H9 (cell line): ENCODE measurements at regions not wholly inside any gene's neighbourhood (a gene's known extent, or its start where the extent isn't known, plus 50 kb on each side); places are given as distances from the start of the nearest gene placed in this dataset.

Source experiments
- DNase-seq: peaks from one replicate; pipeline ENCODE4 v3.0.0-alpha.2; 2017
- H2AFZ ChIP-seq: one replicate; pipeline ENCODE4 v1.6.1; 2013; ENCODE audit warnings: mild to moderate bottlenecking, low read length, control low read depth, moderate library complexity
- H2AK5ac ChIP-seq: 2 replicates; pipeline ENCODE4 v1.6.1; 2013; ENCODE audit warnings: low read length, control low read depth, mixed read lengths; ENCODE audit not compliant: insufficient read length
- H2BK120ac ChIP-seq: one replicate; pipeline ENCODE4 v1.6.1; 2013; ENCODE audit warnings: low read depth, mild to moderate bottlenecking, low read length, control low read depth, inconsistent platforms; ENCODE audit not compliant: poor library complexity, severe bottlenecking
- H2BK12ac ChIP-seq: 2 replicates; pipeline ENCODE4 v1.6.1; 2013; ENCODE audit warnings: low read length, control low read depth, mixed read lengths, low read depth; ENCODE audit not compliant: insufficient read length
- H2BK15ac ChIP-seq: 2 replicates; pipeline ENCODE4 v1.6.1; 2013; ENCODE audit warnings: low read depth, low read length, control low read depth
- H2BK20ac ChIP-seq: one replicate; pipeline ENCODE4 v1.6.1; 2013; ENCODE audit warnings: low read depth, mild to moderate bottlenecking, low read length, control low read depth, inconsistent platforms; ENCODE audit not compliant: poor library complexity, severe bottlenecking
- H2BK5ac ChIP-seq: 2 replicates; pipeline ENCODE4 v1.6.1; 2013; ENCODE audit warnings: low read length, control low read depth, mixed read lengths; ENCODE audit not compliant: insufficient read length
- H3K14ac ChIP-seq: 2 replicates; pipeline ENCODE4 v1.6.1; 2013; ENCODE audit warnings: low read length, control low read depth; ENCODE audit not compliant: insufficient read depth
- H3K18ac ChIP-seq: 2 replicates; pipeline ENCODE4 v1.6.1; 2013; ENCODE audit warnings: low read depth, mild to moderate bottlenecking, mixed read lengths, low read length, control low read depth; ENCODE audit not compliant: insufficient read length
- H3K23ac ChIP-seq: 2 replicates; pipeline ENCODE4 v1.6.1; 2013; ENCODE audit warnings: low read length, control low read depth, mixed read lengths, low read depth; ENCODE audit not compliant: insufficient read length
- H3K23me2 ChIP-seq: 2 replicates; pipeline ENCODE4 v1.6.1; 2013; ENCODE audit warnings: low read depth, mild to moderate bottlenecking, mixed read lengths, low read length, control low read depth; ENCODE audit not compliant: insufficient read length, poor library complexity, severe bottlenecking
- H3K27ac ChIP-seq: 2 replicates; pipeline ENCODE4 v1.5.1; 2013; ENCODE audit warnings: low read length, control low read depth, mixed read lengths, low read depth; ENCODE audit not compliant: insufficient read length
- H3K27me3 ChIP-seq: 2 replicates; pipeline ENCODE4 v1.6.1; 2013; ENCODE audit warnings: low read length, control low read depth, inconsistent platforms; ENCODE audit not compliant: insufficient read depth
- H3K4ac ChIP-seq: 2 replicates; pipeline ENCODE4 v1.6.1; 2013; ENCODE audit warnings: low read depth, mild to moderate bottlenecking, control low read depth, inconsistent platforms, low read length, moderate library complexity
- H3K4me1 ChIP-seq: 2 replicates; pipeline ENCODE4 v1.6.1; 2013; ENCODE audit warnings: low read length, control low read depth, inconsistent platforms; ENCODE audit not compliant: insufficient read depth
- H3K4me2 ChIP-seq: 2 replicates; pipeline ENCODE4 v1.6.1; 2013; ENCODE audit warnings: low read length, control low read depth, mixed read lengths; ENCODE audit not compliant: insufficient read length, insufficient read depth
- H3K56ac ChIP-seq: 2 replicates; pipeline ENCODE4 v1.6.1; 2013; ENCODE audit warnings: low read depth, mild to moderate bottlenecking, mixed read lengths, low read length, control low read depth; ENCODE audit not compliant: insufficient read length
- H3K79me1 ChIP-seq: 2 replicates; pipeline ENCODE4 v1.6.1; 2013; ENCODE audit warnings: low read depth, mild to moderate bottlenecking, moderate library complexity, low read length, control low read depth, inconsistent platforms; ENCODE audit not compliant: insufficient read depth, poor library complexity, severe bottlenecking
- H3K79me2 ChIP-seq: 2 replicates; pipeline ENCODE4 v1.6.1; 2013; ENCODE audit warnings: low read length, control low read depth, inconsistent platforms; ENCODE audit not compliant: insufficient read depth
- H3K9ac ChIP-seq: 2 replicates; pipeline ENCODE4 v1.6.1; 2013; ENCODE audit warnings: low read length, control low read depth, mixed read lengths; ENCODE audit not compliant: insufficient read length; ENCODE audit errors: extremely low read depth
- H3K9me3 ChIP-seq: one replicate; pipeline ENCODE4 v1.6.1; 2013; ENCODE audit warnings: low read depth, low read length, inconsistent platforms; ENCODE audit not compliant: control insufficient read depth
- H3T11ph ChIP-seq: one replicate; pipeline ENCODE4 v1.6.1; 2013; ENCODE audit warnings: mild to moderate bottlenecking, low read length, control low read depth, inconsistent platforms
- H4K20me1 ChIP-seq: one replicate; pipeline ENCODE4 v1.6.1; 2013; ENCODE audit not compliant: control insufficient read depth, insufficient read length, insufficient read depth
- H4K5ac ChIP-seq: 2 replicates; pipeline ENCODE4 v1.6.1; 2013; ENCODE audit warnings: low read depth, mild to moderate bottlenecking, mixed read lengths, low read length, control low read depth; ENCODE audit not compliant: insufficient read length
- H4K8ac ChIP-seq: replicated peaks from 2 replicates; pipeline ENCODE4 v1.6.1; 2013; ENCODE audit warnings: low read length, control low read depth, mixed read lengths, low read depth; ENCODE audit not compliant: insufficient read length
- H4K91ac ChIP-seq: 2 replicates; pipeline ENCODE4 v1.6.1; 2013; ENCODE audit warnings: low read depth, mild to moderate bottlenecking, moderate library complexity, mixed read lengths, low read length, control low read depth; ENCODE audit not compliant: insufficient read length
- H3K27ac Mint-ChIP-seq, 3 experiments: 2 replicates in 2 of 3; 3 replicates in 1 of 3; pipeline ENCODE4 v1.8.0; 2020 to 2021; ENCODE audit warnings: mixed read lengths in 3 of 3, mild to moderate bottlenecking in 1 of 3, moderate library complexity in 1 of 3
- H3K27me3 Mint-ChIP-seq: 2 replicates; pipeline ENCODE4 v1.8.0; 2021; ENCODE audit warnings: low read depth, mild to moderate bottlenecking, moderate library complexity, mixed read lengths
- H3K36me3 Mint-ChIP-seq, 3 experiments: 2 replicates in 2 of 3; 3 replicates in 1 of 3; pipeline ENCODE4 v1.8.0; 2020 to 2021; ENCODE audit warnings: low read depth in 3 of 3, mixed read lengths in 3 of 3; ENCODE audit not compliant: insufficient read depth in 1 of 3
- H3K4me1 Mint-ChIP-seq, 2 experiments: 2 replicates each; pipeline ENCODE4 v1.8.0; 2020; ENCODE audit warnings: mixed read lengths in 2 of 2
- H3K4me3 Mint-ChIP-seq, 2 experiments: 2 replicates in 1 of 2; 3 replicates in 1 of 2; pipeline ENCODE4 v1.8.0; 2020 to 2021; ENCODE audit warnings: mild to moderate bottlenecking in 2 of 2, mixed read lengths in 2 of 2, moderate library complexity in 1 of 2
- H3K9me3 Mint-ChIP-seq, 2 experiments: 2 replicates in 1 of 2; 3 replicates in 1 of 2; pipeline ENCODE4 v1.8.0; 2020; ENCODE audit warnings: mild to moderate bottlenecking in 2 of 2, mixed read lengths in 2 of 2, moderate library complexity in 1 of 2
- CTCF ChIP-seq: fragments of 200-600 bp; sonication (generic); conservative IDR thresholded peaks from 3 replicates; pipeline ENCODE4 v1.8.0; 2021; ENCODE audit warnings: antibody characterized with exemption, mild to moderate bottlenecking
- WGBS: extraction: QIAGEN DNeasy Blood & Tissue Kit; methylation state at CpG from one replicate; pipeline ENCODE4 v1.1.7; 2013; ENCODE audit warnings: missing lambda C conversion rate, low lambda C conversion rate, mixed read lengths; ENCODE audit not compliant: insufficient read length; ENCODE audit errors: extremely low coverage; 5-methylcytosine and 5-hydroxymethylcytosine counted together

GRCh38 chr1:111062624-111063023 is 77.3 kb downstream of the DRAM2 start:
- H3K27ac ChIP-seq, result no peak overlapping the region
- no peak overlapping the region for H3K56ac ChIP-seq

More at GRCh38 chr1:111062624-111063023, 77.3 kb downstream of the DRAM2 start:
- Histone ChIP-seq H2AK5ac (no peak overlapping the region), H2AFZ (no peak overlapping the region), H4K91ac (no peak overlapping the region), H3K79me1 (no peaks in the 10 kb centered on the region), H3T11ph (no peak overlapping the region), H3K23ac (no peak overlapping the region), H2BK20ac (no peak overlapping the region), H3K9me3 (no peaks in the 10 kb centered on the region), H4K5ac (no peak overlapping the region), H3K23me2 (no peaks in the 10 kb centered on the region), H3K14ac (no peak overlapping the region), H3K4ac (no peak overlapping the region), H3K79me2 (no peaks in the 10 kb centered on the region), H2BK15ac (no peak overlapping the region), H4K20me1 (no peaks in the 10 kb centered on the region), H2BK120ac (no peak overlapping the region), H3K27me3 (no peaks in the 10 kb centered on the region), H2BK12ac (no peak overlapping the region), H3K4me1 (no peaks in the 10 kb centered on the region), H3K4me2 (no peak overlapping the region), H4K8ac (no peak overlapping the region), H3K9ac (no peak overlapping the region), H3K18ac (no peak overlapping the region), H2BK5ac (no peak overlapping the region)
- 0 out of 4 replicates have a peak, but pooled peaks cover 0 to 5% of the 10 kb centered on the region in 2 experiments for H3K4me1 Mint-ChIP-seq
- DNase-seq, result no peak
- no peak overlapping the region for H3K4me3 Mint-ChIP-seq
- H3K27me3 Mint-ChIP-seq, result peaks cover 3% of the 10 kb centered on the region
- no peak overlapping the region for H3K27ac Mint-ChIP-seq
- peaks cover 0 to 5% (median 0%) of the 10 kb centered on the region in 3 experiments; a peak in 2 of 7 replicates for H3K36me3 Mint-ChIP-seq
- WGBS, result no CpG with 5 or more reads among the region's 2 CpGs
- TF ChIP-seq CTCF, result no peak
- peaks cover 55 to 66% of the 10 kb centered on the region in 2 experiments for H3K9me3 Mint-ChIP-seq
